Fibroblast of skin of back (primary cell): ENCODE measurements at regions not wholly inside any gene's neighbourhood (a gene's known extent, or its start where the extent isn't known, plus 50 kb on each side); places are given as distances from the start of the nearest gene placed in this dataset.
"Not testable (repeated sequence)": the region's sequence is repeated elsewhere in the genome, so short reads cannot be mapped to it uniquely, and the experiment has no call there.

Experiments
- DNase-seq: peaks from one replicate; pipeline ENCODE4 v3.0.0-alpha.2; 2013

- DNase-seq = not testable (repeated sequence)
Observed at GRCh38 chrX:45982958-45983727, 562.1 kb downstream of the ZNF674 start.

- DNase-seq = no peak
Observed at GRCh38 chrX:45980726-45981125, 564.5 kb downstream of the ZNF674 start.

GRCh38 chrX:45975633-45976032, 569.6 kb downstream of the ZNF674 start:
- DNase-seq = no peak

- no peak for DNase-seq
Observed at GRCh38 chrX:45972636-45973035, 572.6 kb downstream of the ZNF674 start.

- no peak for DNase-seq
Observed at GRCh38 chrX:45959567-45959966, 585.7 kb downstream of the ZNF674 start.

GRCh38 chrX:45956191-45956870, 588.9 kb downstream of the ZNF674 start:
- no peak for DNase-seq

- DNase-seq = no peak
Observed at GRCh38 chrX:45955661-45956060, 589.6 kb downstream of the ZNF674 start.

GRCh38 chrX:45954026-45954425, 591.2 kb downstream of the ZNF674 start:
- DNase-seq = no peak

- DNase-seq = no peak
Observed at GRCh38 chrX:45952030-45952429, 593.2 kb downstream of the ZNF674 start.

GRCh38 chrX:45935408-45935807, 609.8 kb downstream of the ZNF674 start:
- DNase-seq = no peak

GRCh38 chrX:45912316-45912715, 632.9 kb downstream of the ZNF674 start:
- DNase-seq = no peak

GRCh38 chrX:45907786-45908185, 637.4 kb downstream of the ZNF674 start:
- no peak for DNase-seq

- DNase-seq = no peak
Observed at GRCh38 chrX:45903781-45904201, 641.4 kb downstream of the ZNF674 start.

- DNase-seq = peak; percentile 31
Observed at GRCh38 chrX:45900766-45901615, 644.2 kb downstream of the ZNF674 start.

GRCh38 chrX:45894864-45895645, 650.2 kb downstream of the ZNF674 start:
- no peak for DNase-seq

GRCh38 chrX:45889471-45889870, 655.8 kb downstream of the ZNF674 start:
- peak; percentile 5 for DNase-seq

- no peak for DNase-seq
Observed at GRCh38 chrX:45888518-45888917, 656.7 kb downstream of the ZNF674 start.

GRCh38 chrX:45885931-45886330, 659.3 kb downstream of the ZNF674 start:
- no peak for DNase-seq

GRCh38 chrX:45879512-45879911, 665.7 kb downstream of the ZNF674 start:
- no peak for DNase-seq

GRCh38 chrX:45876206-45876605, 669.0 kb downstream of the ZNF674 start:
- peak; percentile 47 for DNase-seq

- DNase-seq = no peak
Observed at GRCh38 chrX:45873781-45874180, 671.4 kb downstream of the ZNF674 start.

GRCh38 chrX:45872480-45872879, 671.8 kb upstream of the DIPK2B start:
- no peak for DNase-seq
